H1 (cell line): ENCODE measurements at regions not wholly inside any gene's neighbourhood (a gene's known extent, or its start where the extent isn't known, plus 50 kb on each side); places are given as distances from the start of the nearest gene placed in this dataset.

Experiments used
- CTCF ChIA-PET: fragments of 300-600 bp; sonication (Branson Sonifier 250); formaldehyde crosslinking; loops from one replicate; lab custom pipeline; 2021; ENCODE audit not compliant: partially characterized antibody; lab: Charles Lee
- POLR2A ChIA-PET: fragments of 300-600 bp; sonication (Branson Sonifier 250); formaldehyde crosslinking; loops from one replicate; lab custom pipeline; 2021; ENCODE audit warnings: inconsistent platforms; ENCODE audit not compliant: partially characterized antibody; lab: Charles Lee
- DNase-seq, 2 experiments: peaks; one replicate each; pipeline versions ENCODE4 v3.0.0 to v3.0.0-alpha.2; 2010 to 2022; ENCODE audit warnings: low spot score in 2 of 2, low read depth in 1 of 2, mixed read lengths in 1 of 2
- FAIRE-seq: peaks from 2 replicates; lab custom pipeline; 2011; peaks lifted over from hg19 to GRCh38; lab: Jason Lieb, UNC
- H2AFZ ChIP-seq: 2 replicates; pipeline ENCODE4 v1.8.1; 2012; ENCODE audit warnings: low read length, inconsistent platforms
- H2AK5ac ChIP-seq: 2 replicates; pipeline ENCODE4 v1.6.1; 2013; ENCODE audit warnings: low read depth, low read length
- H2BK120ac ChIP-seq: replicated peaks from 2 replicates; pipeline ENCODE3; 2013; ENCODE audit warnings: low read depth, low read length, inconsistent platforms
- H2BK12ac ChIP-seq: 2 replicates; pipeline ENCODE4 v1.6.1; 2013; ENCODE audit warnings: low read depth, low read length
- H2BK15ac ChIP-seq: 2 replicates; pipeline ENCODE4 v1.6.1; 2013; ENCODE audit warnings: low read length
- H2BK20ac ChIP-seq: 2 replicates; pipeline ENCODE4 v1.6.1; 2013; ENCODE audit warnings: low read length
- H2BK5ac ChIP-seq: 2 replicates; pipeline ENCODE4 v1.6.1; 2013; ENCODE audit warnings: low read depth, low read length
- H3K14ac ChIP-seq: 2 replicates; pipeline ENCODE4 v1.6.1; 2013; ENCODE audit warnings: inconsistent platforms; ENCODE audit not compliant: insufficient read length
- H3K18ac ChIP-seq: 2 replicates; pipeline ENCODE4 v1.6.1; 2013; ENCODE audit warnings: low read length; ENCODE audit errors: extremely low read depth
- H3K23ac ChIP-seq: 2 replicates; pipeline ENCODE4 v1.6.1; 2013; ENCODE audit warnings: inconsistent platforms; ENCODE audit not compliant: insufficient read length
- H3K23me2 ChIP-seq: 2 replicates; pipeline ENCODE4 v1.6.1; 2013; ENCODE audit warnings: low read depth, low read length
- H3K27ac ChIP-seq: 2 replicates; pipeline ENCODE4 v1.6.1; 2011; ENCODE audit warnings: low read depth, low read length, inconsistent platforms
- H3K27me3 ChIP-seq, 4 experiments: replicated peaks in 1 of 4; 1 replicate in 1 of 4; 2 replicates in 3 of 4; pipeline versions ENCODE4 v1.6.1 to v1.8.1; 2011 to 2013; ENCODE audit warnings: low read length in 3 of 4, mild to moderate bottlenecking in 3 of 4, inconsistent platforms in 2 of 4, mixed read lengths in 2 of 4, moderate library complexity in 1 of 4; ENCODE audit not compliant: control insufficient read depth in 3 of 4, insufficient read depth in 3 of 4; ENCODE audit errors: extremely low read depth in 1 of 4
- H3K36me3 ChIP-seq, 4 experiments: 2 replicates each; pipeline versions ENCODE4 v1.6.1 to v1.8.1; 2011 to 2013; ENCODE audit warnings: mild to moderate bottlenecking in 4 of 4, low read length in 3 of 4, moderate library complexity in 2 of 4, control low read depth in 1 of 4, inconsistent platforms in 1 of 4; ENCODE audit not compliant: insufficient read depth in 4 of 4, control insufficient read depth in 2 of 4
- H3K4ac ChIP-seq: replicated peaks from 2 replicates; pipeline ENCODE3; 2013; ENCODE audit warnings: low read length, low read depth, mixed read lengths, inconsistent platforms; ENCODE audit not compliant: insufficient read length
- H3K4me1 ChIP-seq, 4 experiments: replicated peaks in 1 of 4; 1 replicate in 1 of 4; 2 replicates in 3 of 4; pipeline versions ENCODE4 v1.6.1 to v1.8.1; 2011 to 2013; ENCODE audit warnings: low read length in 3 of 4, inconsistent platforms in 2 of 4, mixed read lengths in 1 of 4; ENCODE audit not compliant: insufficient read depth in 4 of 4, control insufficient read depth in 3 of 4
- H3K4me2 ChIP-seq, 2 experiments: 2 replicates each; pipeline versions ENCODE4 v1.6.1 to v1.8.1; 2011 to 2013; ENCODE audit warnings: low read depth in 2 of 2, low read length in 2 of 2, control low read depth in 1 of 2, inconsistent platforms in 1 of 2, mild to moderate bottlenecking in 1 of 2; ENCODE audit not compliant: insufficient read depth in 1 of 2
- H3K4me3 ChIP-seq, 4 experiments: fragments of 200-600, 300-600 bp in 1 of 4; sonication (generic), shearing (Covaris generic), sonication (Bioruptor Twin) in 1 of 4; 2 replicates each; pipeline versions ENCODE4 v1.5.1 to v1.8.1; 2011 to 2016; ENCODE audit warnings: low read length in 4 of 4, low read depth in 3 of 4, control low read depth in 2 of 4, inconsistent platforms in 2 of 4, mild to moderate bottlenecking in 2 of 4, mixed read lengths in 1 of 4, moderate library complexity in 1 of 4; ENCODE audit not compliant: insufficient read depth in 2 of 4; ENCODE audit errors: extremely low read depth in 1 of 4
- H3K56ac ChIP-seq: replicated peaks from 2 replicates; pipeline ENCODE3; 2013; ENCODE audit warnings: low read depth, mild to moderate bottlenecking, mixed read lengths, low read length, inconsistent platforms; ENCODE audit not compliant: insufficient read length
- H3K79me1 ChIP-seq: 2 replicates; pipeline ENCODE4 v1.6.1; 2013; ENCODE audit warnings: low read depth, low read length, control low read depth
- H3K79me2 ChIP-seq, 2 experiments: 2 replicates each; pipeline versions ENCODE4 v1.6.1 to v1.8.1; 2012 to 2013; ENCODE audit warnings: low read length in 2 of 2, mild to moderate bottlenecking in 2 of 2, inconsistent platforms in 1 of 2; ENCODE audit not compliant: insufficient read depth in 2 of 2, control insufficient read depth in 1 of 2
- H3K9ac ChIP-seq, 4 experiments: replicated peaks in 1 of 4; 1 replicate in 1 of 4; 2 replicates in 3 of 4; pipeline versions ENCODE4 v1.6.1 to v1.8.1; 2011 to 2013; ENCODE audit warnings: low read depth in 3 of 4, low read length in 3 of 4, control low read depth in 2 of 4, mild to moderate bottlenecking in 2 of 4, moderate library complexity in 2 of 4, inconsistent platforms in 1 of 4; ENCODE audit errors: extremely low read depth in 1 of 4
- H3K9me3 ChIP-seq, 2 experiments: 2 replicates each; pipeline versions ENCODE4 v1.6.1 to v1.8.1; 2012 to 2013; ENCODE audit warnings: mild to moderate bottlenecking in 2 of 2, moderate library complexity in 2 of 2, control low read depth in 1 of 2, inconsistent platforms in 1 of 2, low read depth in 1 of 2, low read length in 1 of 2, mixed read lengths in 1 of 2; ENCODE audit not compliant: insufficient read depth in 2 of 2
- H4K20me1 ChIP-seq, 2 experiments: replicated peaks in 1 of 2; 2 replicates each; pipeline versions ENCODE3 to v1.8.1; 2011 to 2013; ENCODE audit warnings: inconsistent platforms in 2 of 2, low read length in 2 of 2, mild to moderate bottlenecking in 1 of 2; ENCODE audit not compliant: insufficient read depth in 2 of 2, control insufficient read depth in 1 of 2
- H4K5ac ChIP-seq: 2 replicates; pipeline ENCODE4 v1.6.1; 2013; ENCODE audit warnings: low read length, low read depth, mixed read lengths, inconsistent platforms; ENCODE audit not compliant: insufficient read length
- H4K8ac ChIP-seq: 2 replicates; pipeline ENCODE4 v1.8.0; 2013; ENCODE audit warnings: mild to moderate bottlenecking, moderate library complexity, low read length, inconsistent platforms; ENCODE audit not compliant: insufficient read depth; ENCODE audit errors: extremely low read depth
- H4K91ac ChIP-seq: replicated peaks from 2 replicates; pipeline ENCODE3; 2013; ENCODE audit warnings: low read length, mixed read lengths, inconsistent platforms; ENCODE audit not compliant: insufficient read length
- EGR1 ChIP-seq: IDR thresholded peaks from 2 replicates; pipeline ENCODE4 v1.6.1; 2011; ENCODE audit warnings: low read depth, low read length, borderline replicate concordance
- WGBS, 2 experiments: shearing (Covaris generic) in 1 of 2; methylation state at CpG; one replicate each; pipeline versions ENCODE4 v1.1.6 to v1.1.7; 2013 to 2015; ENCODE audit warnings: low lambda C conversion rate in 2 of 2, mixed read lengths in 2 of 2, inconsistent platforms in 1 of 2, low coverage in 1 of 2, missing lambda C conversion rate in 1 of 2; ENCODE audit not compliant: insufficient replicate concordance in 2 of 2, insufficient coverage in 1 of 2, insufficient read length in 1 of 2; ENCODE audit errors: extremely low coverage in 1 of 2, missing lambda C conversion rate in 1 of 2; 5-methylcytosine and 5-hydroxymethylcytosine counted together

GRCh38 chr2:4832642-4833041, 859.5 kb upstream of the SOX11 start:
- CTCF ChIA-PET: no interaction called here

More at GRCh38 chr2:4832642-4833041, 859.5 kb upstream of the SOX11 start:
- Histone ChIP-seq H3K9me3 (no peaks in the 10 kb centered on the region), H3K79me1 (no peaks in the 10 kb centered on the region), H3K4me2 (no peak overlapping the region), H3K79me2 (no peaks in the 10 kb centered on the region), H2BK15ac (no peak overlapping the region), H3K4ac (no peak overlapping the region), H2BK12ac (no peak overlapping the region), H3K27me3 (no peaks in the 10 kb centered on the region), H2BK20ac (no peak overlapping the region), H4K91ac (no peak overlapping the region), H4K8ac (no peak overlapping the region), H3K56ac (no peak overlapping the region), H4K20me1 (no peaks in the 10 kb centered on the region), H2AFZ (no peak overlapping the region), H3K4me3 (no peak overlapping the region), H3K18ac (no peak overlapping the region), H3K4me1 (no peaks in the 10 kb centered on the region), H2AK5ac (no peak overlapping the region), H2BK120ac (no peak overlapping the region), H3K23ac (no peak overlapping the region), H3K9ac (no peak overlapping the region), H3K36me3 (no peaks in the 10 kb centered on the region), H4K5ac (no peak overlapping the region), H3K23me2 (no peaks in the 10 kb centered on the region), H3K14ac (no peak overlapping the region), H3K27ac (no peak overlapping the region), H2BK5ac (no peak overlapping the region)
- DNase-seq (no peak), FAIRE-seq (no peak)
- TF ChIP-seq EGR1: no peak
- POLR2A ChIA-PET: no interaction called here
- 92% methylated on average over 5 of the region's 5 CpGs; no CpG with 5 or more reads in 1 of the 2 experiments for WGBS, 2 experiments
